Erythroblast (primary cell): ENCODE measurements at regions not wholly inside any gene's neighbourhood (a gene's known extent, or its start where the extent isn't known, plus 50 kb on each side); places are given as distances from the start of the nearest gene placed in this dataset.
"Not testable (repeated sequence)": the region's sequence is repeated elsewhere in the genome, so short reads cannot be mapped to it uniquely, and the experiment has no call there.

Source experiments
- DNase-seq, 2 experiments: peaks; one replicate each; lab custom pipeline; 2025; lab: John Stamatoyannopoulos, UW
- GATA1 ChIP-seq: IDR thresholded peaks from 2 replicates; pipeline ENCODE4 v1.6.1; 2011; ENCODE audit warnings: low read depth, mild to moderate bottlenecking, control low read depth, low read length, moderate library complexity
- POLR2A ChIP-seq: IDR thresholded peaks from 2 replicates; pipeline ENCODE4 v1.6.1; 2011; ENCODE audit warnings: mild to moderate bottlenecking, low read length

DNA sequence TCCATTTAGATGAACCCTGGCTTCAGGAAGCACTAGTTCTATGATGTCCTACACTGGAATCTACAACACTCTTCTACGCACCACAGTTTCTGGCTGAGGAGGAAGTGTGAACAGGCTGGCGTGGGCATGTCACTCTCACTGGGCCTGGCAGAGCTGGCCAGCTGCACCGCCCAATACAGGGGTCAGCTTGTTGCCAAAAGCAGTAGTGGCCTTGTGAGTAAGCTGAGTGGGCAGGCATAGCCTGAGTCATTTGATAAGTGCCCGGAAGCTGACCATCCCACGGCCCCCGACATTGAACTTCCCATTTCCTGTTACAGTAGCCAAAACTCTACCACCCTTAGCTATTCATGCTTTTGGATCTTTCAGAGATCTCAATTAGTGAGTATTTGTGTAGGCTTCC is 240.9 kb upstream of the SERP2 start:
- DNase-seq, result no peak
- TF ChIP-seq GATA1 (no peak), POLR2A (no peak)

DNA sequence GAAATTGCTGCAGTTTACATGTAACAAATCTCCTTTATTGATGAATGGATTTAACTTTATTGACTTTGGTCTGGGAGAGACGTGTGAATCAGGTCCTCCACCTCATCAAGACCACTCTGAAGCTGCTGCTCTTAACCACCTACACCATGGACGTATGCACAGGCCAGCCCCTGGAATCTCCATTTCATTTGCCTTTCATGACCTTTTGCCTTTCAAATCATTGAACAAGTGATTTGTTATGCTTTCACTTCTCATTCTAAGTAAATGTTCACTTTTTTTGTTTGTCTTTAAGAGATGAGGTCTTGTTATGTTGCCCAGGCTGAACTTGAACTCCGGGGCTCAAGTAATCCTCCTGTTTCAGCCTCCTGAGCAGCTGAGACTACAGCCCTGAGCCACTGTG is 240.0 kb upstream of the SERP2 start:
- TF ChIP-seq POLR2A, result no peak
- no peak for TF ChIP-seq GATA1
- no peak for DNase-seq

DNA sequence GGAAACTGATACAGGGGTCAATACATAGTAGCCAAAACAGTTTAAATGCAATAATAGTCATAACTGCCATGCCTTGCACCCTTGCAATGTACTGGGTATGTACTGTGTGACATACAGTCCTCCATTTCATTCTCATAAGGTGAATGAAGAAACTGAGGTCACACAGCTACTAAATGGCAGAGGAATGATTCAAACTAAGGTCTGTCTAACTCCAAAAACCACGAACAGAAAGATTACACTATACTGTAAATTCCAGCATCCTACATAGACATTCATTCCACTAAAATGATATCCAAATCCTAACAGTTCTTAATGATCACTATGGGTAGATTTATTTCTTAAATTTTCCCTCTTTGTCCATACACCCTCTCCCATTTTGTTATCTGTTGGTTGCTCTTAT is 238.1 kb upstream of the SERP2 start:
- DNase-seq, result no peak
- TF ChIP-seq POLR2A (no peak), GATA1 (no peak)

DNA sequence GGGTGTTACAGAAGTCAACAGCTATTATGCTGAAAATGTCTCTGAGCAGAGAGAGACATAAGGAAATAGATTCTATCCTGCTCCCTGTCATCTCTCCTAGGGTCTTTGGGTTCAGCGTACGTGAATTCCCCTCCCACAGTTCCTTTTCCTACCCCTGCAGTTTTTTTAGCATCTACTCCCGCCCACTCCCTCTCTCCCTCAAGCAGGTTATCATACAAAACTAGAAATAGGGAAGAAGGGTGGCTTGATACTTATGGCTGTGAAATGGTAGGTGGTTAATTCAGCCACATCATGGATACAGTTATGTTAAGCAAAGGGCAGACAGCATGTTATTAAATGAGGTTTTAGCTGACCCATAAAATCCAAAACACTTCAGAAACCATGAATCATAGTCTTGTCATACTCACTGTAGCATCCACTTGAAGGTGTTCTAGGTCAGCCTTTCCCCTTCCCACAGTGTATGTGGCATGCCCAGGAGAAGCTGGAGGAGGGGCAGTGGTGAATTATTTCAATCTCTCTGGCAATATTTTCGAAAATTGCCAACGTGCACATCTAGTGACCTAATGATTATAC is 236.8 kb upstream of the SERP2 start:
- DNase-seq, result no peak
- TF ChIP-seq POLR2A (no peak), GATA1 (no peak)

DNA sequence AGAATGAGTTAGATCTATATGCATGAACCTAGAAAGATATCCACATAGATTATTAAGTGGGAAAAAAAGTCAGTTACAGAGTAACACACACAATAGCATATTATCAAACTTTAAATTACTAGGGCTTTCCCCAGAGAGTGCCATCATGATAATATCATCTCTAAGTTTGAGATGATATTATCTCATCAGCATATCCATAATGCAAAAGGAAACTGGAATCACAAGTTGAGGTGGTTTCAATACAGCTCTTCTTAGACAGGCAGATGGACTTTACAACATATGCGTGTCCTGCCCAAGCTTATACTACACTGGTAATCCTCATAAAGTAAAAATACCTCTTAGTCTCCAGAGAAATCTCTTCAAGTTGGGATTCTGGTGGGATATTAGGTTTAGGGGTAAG is 236.2 kb upstream of the SERP2 start:
- no peak for DNase-seq
- no peak for TF ChIP-seq POLR2A
- no peak for TF ChIP-seq GATA1

DNA sequence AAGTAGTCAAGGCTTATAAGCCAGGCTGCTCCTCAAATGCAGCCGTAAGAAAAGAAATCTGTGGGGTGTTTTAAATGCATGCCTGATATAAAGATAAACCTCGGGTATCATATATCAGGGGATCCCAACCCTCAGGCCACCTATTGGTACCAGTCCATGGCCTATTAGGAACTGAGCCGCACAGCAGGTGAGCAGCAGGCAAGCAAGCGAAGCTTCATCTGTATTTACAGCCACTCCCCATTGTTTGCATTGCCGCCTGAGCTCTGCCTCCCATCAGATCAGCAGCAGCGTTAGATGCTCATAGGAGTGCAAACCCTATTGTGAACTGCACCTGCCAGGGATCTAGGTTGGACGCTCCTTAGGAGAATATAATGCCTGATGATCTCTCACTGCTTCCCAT is 233.5 kb upstream of the SERP2 start:
- TF ChIP-seq GATA1 (no peak), POLR2A (no peak)
- no peak for DNase-seq

DNA sequence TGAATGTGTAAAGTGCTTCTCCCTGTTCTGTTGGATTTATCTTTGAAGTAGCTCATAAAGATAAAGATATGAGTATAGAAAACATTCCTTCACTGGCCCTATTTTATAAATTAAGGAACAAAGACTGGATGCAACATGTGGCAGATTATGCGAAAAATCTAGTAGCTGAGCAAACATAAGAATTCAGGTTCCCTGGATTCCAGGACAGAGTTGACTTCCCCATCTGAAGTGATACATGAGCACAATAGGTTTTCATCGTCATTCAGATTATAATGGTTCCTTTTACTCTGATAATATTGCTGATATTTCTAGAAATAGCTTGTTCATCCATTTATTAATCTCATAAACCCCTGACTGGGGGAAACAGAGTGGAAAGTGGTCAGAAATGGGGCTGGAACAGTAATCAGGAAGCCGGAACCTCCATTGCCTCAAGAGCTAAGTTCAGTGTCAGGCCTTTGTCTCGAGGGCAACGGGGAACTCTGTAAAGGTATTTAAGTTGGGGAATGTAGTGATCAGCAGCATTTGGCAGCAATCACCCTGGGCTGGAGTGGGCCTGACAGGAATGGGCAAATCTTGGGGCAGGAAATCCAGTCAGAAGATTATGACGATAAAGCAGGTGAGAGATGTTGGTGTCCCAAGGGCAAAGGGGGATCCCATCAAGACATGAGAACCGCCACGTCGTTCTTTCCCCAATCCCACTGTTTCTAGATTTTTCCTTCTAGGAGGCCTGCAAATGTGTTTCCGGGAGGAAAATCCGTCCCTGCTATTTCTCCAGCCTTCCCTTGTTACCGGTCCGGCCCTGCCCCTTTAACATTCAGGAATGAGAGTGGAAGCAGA is 232.5 kb upstream of the SERP2 start:
- no peak for DNase-seq
- TF ChIP-seq GATA1, result no peak
- no peak for TF ChIP-seq POLR2A

DNA sequence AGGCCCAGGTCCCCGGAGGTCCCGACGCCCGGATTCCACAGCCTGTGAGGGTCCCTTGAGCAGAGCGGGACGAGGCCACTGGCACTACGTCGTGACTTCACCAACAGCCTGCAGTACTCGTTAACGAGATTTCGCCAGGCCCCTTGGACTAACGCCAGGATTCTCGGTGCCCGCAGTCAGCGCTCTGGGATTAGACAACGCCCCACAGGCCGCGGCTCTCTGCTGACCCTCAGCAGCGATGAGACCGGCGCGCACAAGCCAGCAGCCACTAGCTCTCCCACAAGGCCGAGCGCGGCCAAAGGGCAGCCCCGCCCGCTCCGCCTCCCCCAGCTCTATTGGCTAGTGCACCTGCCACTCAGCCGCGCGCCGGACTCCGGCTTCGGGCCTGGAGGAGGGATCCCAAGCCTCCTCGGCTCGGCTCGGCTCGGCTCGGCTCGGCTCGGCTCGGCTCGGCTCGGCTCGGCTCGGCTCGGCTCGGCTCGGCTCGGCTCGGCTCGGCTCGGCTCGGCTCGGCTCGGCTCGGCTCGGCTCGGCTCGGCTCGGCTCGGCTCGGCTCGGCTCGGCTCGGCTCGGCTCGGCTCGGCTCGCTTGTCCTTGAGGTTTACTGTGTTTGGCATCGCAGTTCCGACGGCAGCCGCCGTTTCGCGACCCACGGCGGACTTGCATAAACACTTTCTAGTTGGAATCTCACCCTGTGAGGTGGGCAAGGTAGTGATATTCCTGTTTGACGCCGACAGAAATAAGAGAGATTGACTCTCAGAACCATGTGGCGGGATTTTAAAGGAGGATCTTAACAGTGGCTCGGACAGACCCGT is 231.7 kb upstream of the SERP2 start:
- TF ChIP-seq GATA1 (no peak), POLR2A (peak; percentile 81)
- peak; percentile 96 to 97 for DNase-seq

DNA sequence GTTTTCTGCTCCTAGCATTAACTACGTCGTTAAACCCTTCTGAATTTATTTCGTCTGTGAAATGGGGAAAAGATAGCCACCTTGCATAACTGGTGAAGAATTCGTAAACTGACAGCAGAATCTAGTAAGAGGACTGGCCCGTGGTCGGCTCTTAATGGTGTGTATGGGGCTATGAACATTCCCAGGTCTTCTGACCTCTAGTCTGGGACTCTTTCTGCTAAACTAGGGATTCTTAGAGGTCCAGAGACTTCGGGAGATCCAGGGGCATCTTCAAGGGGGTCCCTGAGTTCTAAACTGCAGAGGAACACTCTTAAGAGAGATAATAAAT is 231.1 kb upstream of the SERP2 start:
- DNase-seq, result no peak
- TF ChIP-seq GATA1 (no peak), POLR2A (no peak)

DNA sequence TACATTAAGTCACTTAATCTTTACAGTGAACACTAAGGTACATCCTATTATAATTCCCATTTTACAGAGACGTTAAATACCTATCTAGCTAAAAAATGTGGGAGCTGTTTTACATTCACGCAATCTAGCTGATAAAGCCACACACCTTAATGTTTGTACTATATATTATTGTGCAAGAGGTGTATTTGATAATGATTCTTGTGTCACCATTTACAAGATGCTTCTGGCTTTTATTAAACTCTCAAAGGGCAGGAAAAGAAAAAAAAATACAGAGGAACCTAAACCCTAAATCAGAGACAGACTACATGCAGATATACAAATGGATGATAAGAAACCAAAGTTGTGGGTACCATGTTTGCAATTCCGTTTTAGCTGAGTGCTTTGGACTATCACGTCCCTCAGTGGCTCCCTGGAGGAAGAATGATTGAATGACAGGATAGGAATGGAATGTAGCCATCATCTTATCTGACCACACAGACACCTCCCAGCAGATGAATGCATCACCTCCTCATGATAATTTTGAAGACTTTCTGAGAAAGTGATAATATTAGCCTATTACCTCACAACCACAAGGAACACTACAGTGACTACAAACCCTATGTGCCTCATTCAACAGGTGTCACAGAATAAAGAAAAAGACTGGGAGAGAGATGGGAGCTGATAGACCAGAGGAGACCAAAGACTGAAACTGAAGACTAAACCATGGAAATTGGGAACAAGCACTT is 230.5 kb upstream of the SERP2 start:
- peak; percentile 58 to 81 for DNase-seq
- TF ChIP-seq GATA1 (no peak), POLR2A (no peak)

DNA sequence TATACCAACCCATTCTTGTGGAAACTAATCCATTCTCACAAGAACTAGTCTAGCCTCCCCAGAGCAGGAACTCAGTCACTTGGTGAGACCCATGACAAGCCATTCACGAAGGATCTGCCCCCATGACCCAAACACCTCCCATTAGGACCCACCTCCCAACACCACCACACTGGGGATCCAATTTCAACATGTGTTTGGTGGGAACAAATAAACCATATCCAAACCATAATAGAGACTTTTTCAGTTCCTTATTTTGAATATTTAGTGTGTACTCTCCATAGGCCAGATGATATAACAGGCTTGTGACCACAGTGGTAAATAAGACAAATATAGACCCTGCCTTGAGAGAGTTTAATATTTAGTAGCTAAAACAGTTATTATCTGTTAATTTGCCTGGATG is 227.5 kb upstream of the SERP2 start:
- DNase-seq, result no peak
- TF ChIP-seq POLR2A (no peak), GATA1 (no peak)

DNA sequence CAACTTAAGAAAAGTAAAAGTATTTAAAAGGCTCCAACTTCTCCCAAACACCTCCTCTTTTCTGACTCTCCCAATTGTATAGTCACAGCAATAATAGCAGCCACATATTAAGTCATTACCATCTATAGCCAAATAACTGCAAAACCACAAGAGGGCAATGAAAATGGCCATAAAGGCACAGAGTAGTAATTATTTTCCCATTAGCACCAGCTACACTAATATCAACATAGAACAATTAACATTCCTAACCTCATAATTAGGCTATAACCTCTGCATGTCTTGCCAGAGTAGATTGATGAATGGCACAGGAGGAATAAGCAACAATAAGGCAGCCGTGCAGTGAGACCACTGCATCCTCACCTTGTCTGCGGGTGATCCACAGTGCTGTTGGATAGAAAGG is 226.4 kb upstream of the SERP2 start:
- TF ChIP-seq POLR2A (no peak), GATA1 (no peak)
- no peak for DNase-seq

DNA sequence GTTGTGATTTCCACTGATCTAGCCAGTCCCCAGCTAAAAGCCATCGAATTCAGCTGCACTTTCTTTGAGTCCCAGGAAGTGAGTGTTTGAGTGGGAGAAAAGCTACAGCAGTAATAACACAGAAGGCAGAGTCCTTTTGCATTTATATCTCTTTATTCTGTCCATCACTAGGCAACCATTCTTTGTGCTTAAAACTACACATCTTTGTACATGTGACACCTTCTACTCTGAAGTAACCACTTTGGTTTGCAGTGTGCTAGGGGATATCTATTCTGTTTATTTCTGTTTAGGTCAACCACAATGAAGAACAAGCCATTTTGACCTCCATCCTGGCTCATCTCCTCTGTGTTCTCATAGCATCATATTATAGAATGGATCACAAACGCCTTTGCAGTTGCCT is 226.0 kb upstream of the SERP2 start:
- TF ChIP-seq GATA1, result no peak
- no peak for TF ChIP-seq POLR2A
- no peak for DNase-seq

DNA sequence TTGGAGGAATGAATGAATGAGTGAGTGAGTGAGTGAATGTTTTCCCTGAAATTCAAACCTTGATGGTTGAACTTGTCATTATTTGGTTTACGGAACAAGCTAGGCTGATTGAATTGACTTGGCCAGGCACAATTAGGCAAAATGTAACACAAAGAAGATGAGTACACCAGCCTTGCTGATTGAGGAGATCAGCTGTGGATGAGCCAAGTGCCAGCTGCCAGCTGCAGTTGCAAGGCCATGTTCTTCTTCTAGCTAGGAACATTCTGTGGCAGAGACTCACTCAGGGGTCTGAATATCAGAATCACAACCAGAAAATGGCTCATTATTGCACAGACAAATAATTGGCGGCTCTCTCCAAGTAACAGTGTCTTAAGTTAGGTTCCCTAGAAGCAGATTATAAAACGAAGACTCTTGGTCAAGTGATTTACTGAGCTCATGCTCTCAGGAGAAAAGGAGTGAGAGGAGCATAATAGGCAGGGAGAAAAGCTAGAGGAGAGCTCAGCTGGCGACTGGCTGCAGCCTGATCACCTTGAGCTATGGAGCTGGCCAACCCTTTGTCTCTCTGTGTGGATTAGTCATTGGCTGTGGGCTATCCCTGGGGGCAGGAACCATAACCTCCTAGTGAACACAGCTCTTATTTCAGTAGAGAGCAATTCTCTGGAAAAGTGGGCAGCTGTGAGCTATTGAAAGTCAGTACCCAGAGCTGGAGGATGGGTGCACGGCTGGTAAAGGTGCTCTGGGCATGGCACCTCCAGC is 225.3 kb upstream of the SERP2 start:
- no peak for TF ChIP-seq GATA1
- TF ChIP-seq POLR2A, result no peak
- DNase-seq, result no peak

DNA sequence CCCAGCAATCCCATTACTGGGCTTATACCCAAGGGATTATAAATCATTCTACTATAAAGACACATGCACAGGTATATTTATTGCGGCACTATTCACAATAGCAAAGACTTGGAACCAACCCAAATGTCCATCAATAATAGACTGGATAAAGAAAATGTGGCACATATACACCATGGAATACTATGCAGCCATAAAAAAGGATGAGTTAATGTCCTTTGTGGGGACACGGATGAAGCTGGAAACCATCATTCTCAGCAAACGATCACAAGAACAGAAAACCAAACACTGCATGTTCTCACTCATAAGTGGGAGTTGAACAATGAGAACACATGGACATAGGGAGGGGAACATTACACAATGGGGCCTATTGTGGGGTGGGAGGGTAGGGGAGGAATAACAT is 224.4 kb upstream of the SERP2 start:
- DNase-seq, result not testable (repeated sequence)
